NCI-H524 (cell line): ENCODE measurements at regions not wholly inside any gene's neighbourhood (a gene's known extent, or its start where the extent isn't known, plus 50 kb on each side); places are given as distances from the start of the nearest gene placed in this dataset.
"Not testable (repeated sequence)": the region's sequence is repeated elsewhere in the genome, so short reads cannot be mapped to it uniquely, and the experiment has no call there.

Experiments
- DNase-seq, 2 experiments: peaks; one replicate each; lab custom pipeline; 2025; lab: John Stamatoyannopoulos, UW

GRCh38 chr3:39558775-39559306 lies 91.4 kb downstream of the MOBP start:
- no peak for DNase-seq

GRCh38 chr3:39559543-39559942 lies 92.1 kb downstream of the MOBP start:
- no peak for DNase-seq

GRCh38 chr3:39568508-39568907 lies 101.0 kb downstream of the MOBP start:
- no peak for DNase-seq

- no peak for DNase-seq
These were observed 101.6 kb downstream of the MOBP start for GRCh38 chr3:39569095-39569494.

- DNase-seq: no peak
These were observed 105.9 kb downstream of the MOBP start for GRCh38 chr3:39573392-39573791.

GRCh38 chr3:39577541-39577940 lies 110.1 kb downstream of the MOBP start:
- DNase-seq: no peak

GRCh38 chr3:39586215-39586614 lies 118.7 kb downstream of the MOBP start:
- DNase-seq: not testable (repeated sequence)

- DNase-seq: no peak
These were observed 119.6 kb downstream of the MOBP start for GRCh38 chr3:39587113-39587512.

GRCh38 chr3:39590806-39591205 lies 123.3 kb downstream of the MOBP start:
- no peak for DNase-seq

GRCh38 chr3:39592311-39593050 lies 125.0 kb downstream of the MOBP start:
- no peak for DNase-seq

GRCh38 chr3:39593341-39593740 lies 125.9 kb downstream of the MOBP start:
- no peak for DNase-seq

- DNase-seq: no peak
These were observed 133.8 kb downstream of the MOBP start for GRCh38 chr3:39601241-39601640.

- DNase-seq: no peak
These were observed 138.4 kb downstream of the MOBP start for GRCh38 chr3:39605837-39606236.

- DNase-seq: no peak
These were observed 158.7 kb downstream of the MOBP start for GRCh38 chr3:39626198-39626597.

- no peak for DNase-seq
These were observed 163.7 kb downstream of the MOBP start for GRCh38 chr3:39631136-39631535.

GRCh38 chr3:39637807-39638206 lies 170.3 kb downstream of the MOBP start:
- peak; percentile 0 to 42 for DNase-seq

- no peak for DNase-seq
These were observed 170.8 kb downstream of the MOBP start for GRCh38 chr3:39638301-39638700.

- DNase-seq: no peak
These were observed 169.8 kb upstream of the MYRIP start for GRCh38 chr3:39639344-39640236.

- DNase-seq: no peak
These were observed 168.1 kb upstream of the MYRIP start for GRCh38 chr3:39641274-39641673.

GRCh38 chr3:39644176-39644575 lies 165.2 kb upstream of the MYRIP start:
- DNase-seq: no peak

- DNase-seq: not testable (repeated sequence)
These were observed 158.2 kb upstream of the MYRIP start for GRCh38 chr3:39651256-39651655.

- DNase-seq: peak; percentile 65 to 88
These were observed 157.2 kb upstream of the MYRIP start for GRCh38 chr3:39651993-39652739.
